Colonic mucosa (tissue), 4 donors: ENCODE measurements at regions not wholly inside any gene's neighbourhood (a gene's known extent, or its start where the extent isn't known, plus 50 kb on each side); places are given as distances from the start of the nearest gene placed in this dataset.

Experiments
- DNase-seq: peaks from one replicate; pipeline ENCODE4 v3.0.0-alpha.2; 2020
- H3K27ac ChIP-seq: fragments of 200-600 bp; one replicate; pipeline ENCODE4 v1.8.0; 2021
- H3K27me3 ChIP-seq: fragments of 200-600 bp; one replicate; pipeline ENCODE4 v1.8.0; 2021
- H3K36me3 ChIP-seq: fragments of 200-600 bp; one replicate; pipeline ENCODE4 v1.8.0; 2021
- H3K4me1 ChIP-seq: fragments of 200-600 bp; one replicate; pipeline ENCODE4 v1.8.0; 2021; ENCODE audit warnings: mild to moderate bottlenecking
- H3K4me3 ChIP-seq: fragments of 200-600 bp; one replicate; pipeline ENCODE4 v1.8.0; 2021
- H3K9ac ChIP-seq, 2 donors: one replicate each; pipeline ENCODE4 v1.7.0; 2013; ENCODE audit warnings: control low read depth in 2 of 2, low read depth in 2 of 2, low read length in 2 of 2
- H3K9me3 ChIP-seq: fragments of 200-600 bp; one replicate; pipeline ENCODE4 v1.8.0; 2021
- CTCF ChIP-seq: fragments of 200-600 bp; IDR thresholded peaks from one replicate; pipeline ENCODE4 v1.8.0; 2022; ENCODE audit warnings: antibody characterized with exemption, mild to moderate bottlenecking
- intact Hi-C: fragments of 100-400 bp; cut with DNase I; formaldehyde crosslinking; loops from one replicate; pipeline ENCODE4 v1.14.1; 2022
- donor health status: healthy.
- donor health status: DM: no; HTN: no; CAD: no.
- donor health status: DM: no; HTN: no; CAD: no.

GRCh38 chr6:114945392-114945791 is 602.6 kb upstream of the HS3ST5 start:
- H3K27ac ChIP-seq = no peak overlapping the region
- H3K9ac ChIP-seq = no peak overlapping the region
- intact Hi-C loops = no loop called here
- H3K4me1 ChIP-seq = no peaks in the 10 kb centered on the region
- H3K36me3 ChIP-seq = no peaks in the 10 kb centered on the region
- no peak for DNase-seq
- no peak overlapping the region for H3K4me3 ChIP-seq
- TF ChIP-seq CTCF = no peak
- H3K9me3 ChIP-seq = no peaks in the 10 kb centered on the region
- no peaks in the 10 kb centered on the region for H3K27me3 ChIP-seq

- intact Hi-C loops = no loop called here
- Histone ChIP-seq H3K4me3 (no peak overlapping the region), H3K9ac (no peak overlapping the region), H3K4me1 (no peaks in the 10 kb centered on the region), H3K27ac (no peak overlapping the region), H3K36me3 (no peaks in the 10 kb centered on the region), H3K9me3 (no peaks in the 10 kb centered on the region), H3K27me3 (no peaks in the 10 kb centered on the region)
- TF ChIP-seq CTCF = no peak
- DNase-seq = no peak
These were observed 598.3 kb upstream of the HS3ST5 start for GRCh38 chr6:114941078-114941477.

- no peaks in the 10 kb centered on the region for H3K27me3 ChIP-seq
- H3K4me3 ChIP-seq = no peak overlapping the region
- DNase-seq = no peak
- intact Hi-C loops = no loop called here
- no peaks in the 10 kb centered on the region for H3K9me3 ChIP-seq
- no peaks in the 10 kb centered on the region for H3K36me3 ChIP-seq
- no peak overlapping the region for H3K9ac ChIP-seq
- no peak for TF ChIP-seq CTCF
- no peak overlapping the region for H3K27ac ChIP-seq
- no peaks in the 10 kb centered on the region for H3K4me1 ChIP-seq
These were observed 597.4 kb upstream of the HS3ST5 start for GRCh38 chr6:114940181-114940580.

GRCh38 chr6:114939630-114940029 is 596.8 kb upstream of the HS3ST5 start:
- Histone ChIP-seq H3K4me3 (no peak overlapping the region), H3K9me3 (no peaks in the 10 kb centered on the region), H3K4me1 (no peaks in the 10 kb centered on the region), H3K27me3 (no peaks in the 10 kb centered on the region), H3K36me3 (no peaks in the 10 kb centered on the region), H3K9ac (no peak overlapping the region), H3K27ac (no peak overlapping the region)
- DNase-seq = no peak
- TF ChIP-seq CTCF = no peak
- intact Hi-C loops = no loop called here

- intact Hi-C loops = no loop called here
- DNase-seq = no peak
These were observed 593.3 kb upstream of the HS3ST5 start for GRCh38 chr6:114936080-114936479.

More at GRCh38 chr6:114936080-114936479, 593.3 kb upstream of the HS3ST5 start:
- no peak for TF ChIP-seq CTCF
- no peaks in the 10 kb centered on the region for H3K9me3 ChIP-seq
- no peak overlapping the region for H3K27ac ChIP-seq
- no peak overlapping the region for H3K9ac ChIP-seq
- no peaks in the 10 kb centered on the region for H3K27me3 ChIP-seq
- H3K4me1 ChIP-seq = no peaks in the 10 kb centered on the region
- H3K4me3 ChIP-seq = no peak overlapping the region
- no peaks in the 10 kb centered on the region for H3K36me3 ChIP-seq
